Frontal cortex (tissue), 3 donors: ENCODE measurements at regions not wholly inside any gene's neighbourhood (a gene's known extent, or its start where the extent isn't known, plus 50 kb on each side); places are given as distances from the start of the nearest gene placed in this dataset.
"Not testable (repeated sequence)": the region's sequence is repeated elsewhere in the genome, so short reads cannot be mapped to it uniquely, and the experiment has no call there.

ENCODE experiments used
- DNase-seq, 2 donors: peaks; one replicate each; pipeline ENCODE4 v3.0.0; 2012; ENCODE audit warnings: low spot score in 2 of 2
- FAIRE-seq: peaks from 2 replicates; lab custom pipeline; 2012; peaks lifted over from hg19 to GRCh38; lab: Jason Lieb, UNC
- donor health status: control.
- donor health status: control.
- donor health status: control.

GRCh38 chr19:30278882-30279254 lies 93.3 kb upstream of the ZNF536 start:
- FAIRE-seq: no peak
- no peak for DNase-seq

- FAIRE-seq (no peak), DNase-seq (no peak)
Observed at GRCh38 chr19:30280018-30280417, 92.2 kb upstream of the ZNF536 start.

GRCh38 chr19:30281906-30282305 lies 90.3 kb upstream of the ZNF536 start:
- FAIRE-seq (no peak), DNase-seq (no peak)

- FAIRE-seq (no peak), DNase-seq (no peak)
Observed at GRCh38 chr19:30283556-30283955, 88.6 kb upstream of the ZNF536 start.

- DNase-seq: no peak
- no peak for FAIRE-seq
Observed at GRCh38 chr19:30284209-30284608, 88.0 kb upstream of the ZNF536 start.

- DNase-seq (no peak), FAIRE-seq (no peak)
Observed at GRCh38 chr19:30284885-30285284, 87.3 kb upstream of the ZNF536 start.

GRCh38 chr19:30286378-30286777 lies 85.8 kb upstream of the ZNF536 start:
- no peak for DNase-seq
- FAIRE-seq: no peak

GRCh38 chr19:30287259-30287658 lies 84.9 kb upstream of the ZNF536 start:
- DNase-seq (no peak), FAIRE-seq (no peak)

GRCh38 chr19:30287973-30288372 lies 84.2 kb upstream of the ZNF536 start:
- FAIRE-seq (no peak), DNase-seq (no peak)

- DNase-seq: no peak
- no peak for FAIRE-seq
Observed at GRCh38 chr19:30288911-30289310, 83.3 kb upstream of the ZNF536 start.

- DNase-seq (no peak), FAIRE-seq (no peak)
Observed at GRCh38 chr19:30289336-30289735, 82.8 kb upstream of the ZNF536 start.

- DNase-seq, FAIRE-seq: not testable (repeated sequence)
Observed at GRCh38 chr19:30290805-30291204, 81.4 kb upstream of the ZNF536 start.

- DNase-seq: peak in 1 of 2 donors; percentile 26
- no peak for FAIRE-seq
Observed at GRCh38 chr19:30293051-30293785, 79.0 kb upstream of the ZNF536 start.

GRCh38 chr19:30297969-30298368 lies 74.2 kb upstream of the ZNF536 start:
- FAIRE-seq (no peak), DNase-seq (no peak)

GRCh38 chr19:30303131-30303654 lies 69.0 kb upstream of the ZNF536 start:
- no peak for DNase-seq
- no peak for FAIRE-seq

GRCh38 chr19:30304540-30304939 lies 67.6 kb upstream of the ZNF536 start:
- FAIRE-seq (no peak), DNase-seq (no peak)

GRCh38 chr19:30305346-30306060 lies 66.7 kb upstream of the ZNF536 start:
- no peak for DNase-seq
- FAIRE-seq: no peak

- no peak for DNase-seq
- FAIRE-seq: no peak
Observed at GRCh38 chr19:30307191-30307974, 64.8 kb upstream of the ZNF536 start.

GRCh38 chr19:30309176-30309575 lies 63.0 kb upstream of the ZNF536 start:
- FAIRE-seq: no peak
- no peak for DNase-seq

- DNase-seq: no peak
- no peak for FAIRE-seq
Observed at GRCh38 chr19:30309905-30310601, 62.1 kb upstream of the ZNF536 start.
